ENCODE measurements at regions not wholly inside any gene's neighbourhood (a gene's known extent, or its start where the extent isn't known, plus 50 kb on each side); places are given as distances from the start of the nearest gene placed in this dataset.

- Histone ChIP-seq H2AFZ (ENCODE audit: low read length) (no peak overlapping the region), H3K4me3 (ENCODE audit: low read depth, low read length, poor library complexity, severe bottlenecking) (no peak overlapping the region), H3K9me3 (ENCODE audit: low read length) (no peaks in the 10 kb centered on the region), H3K4me1 (ENCODE audit: insufficient read depth, low read length, poor library complexity, severe bottlenecking) (no peaks in the 10 kb centered on the region), H3K4me2 (ENCODE audit: low read length) (no peak overlapping the region), H4K20me1 (ENCODE audit: insufficient read depth, low read length) (no peaks in the 10 kb centered on the region), H3K9me2 (ENCODE audit: insufficient read depth, low read length) (no peaks in the 10 kb centered on the region), H3K79me2 (ENCODE audit: insufficient read depth, low read depth, low read length) (no peaks in the 10 kb centered on the region), H3K27ac (ENCODE audit: low read depth, low read length, poor library complexity, severe bottlenecking) (no peak overlapping the region), H3K36me3 (ENCODE audit: insufficient read depth, low read length) (no peaks in the 10 kb centered on the region)
- DNase-seq (ENCODE audit: low spot score): no peak
- intact Hi-C loops (cut with micrococcal nuclease; ENCODE audit: unreplicated experiment): no loop called here
- TF ChIP-seq CTCF (conservative IDR thresholded peaks at IDR 0.05; ENCODE audit: low read length) (no peak), EZH2phosphoT487 (IDR thresholded peaks at IDR 0.05; ENCODE audit: borderline replicate concordance, low read depth, low read length) (no peak)
- POLR2A ChIA-PET: no interaction called here
- CTCF ChIA-PET (ENCODE audit: unreplicated experiment): no interaction called here
- BruUV-seq (replicated peaks): no TSS peak
Observed at GRCh38 chr5:167180906-167181305, 1110.5 kb upstream of the WWC1 start.

- TF ChIP-seq EZH2phosphoT487 (IDR thresholded peaks at IDR 0.05; ENCODE audit: borderline replicate concordance, low read depth, low read length): no peak
- TF ChIP-seq CTCF (conservative IDR thresholded peaks at IDR 0.05; ENCODE audit: low read length): no peak
- Histone ChIP-seq H3K4me2 (ENCODE audit: low read length) (no peak overlapping the region), H3K4me3 (ENCODE audit: low read depth, low read length, poor library complexity, severe bottlenecking) (no peak overlapping the region), H2AFZ (ENCODE audit: low read length) (no peak overlapping the region), H3K9me2 (ENCODE audit: insufficient read depth, low read length) (no peaks in the 10 kb centered on the region), H3K36me3 (ENCODE audit: insufficient read depth, low read length) (no peaks in the 10 kb centered on the region), H3K27ac (ENCODE audit: low read depth, low read length, poor library complexity, severe bottlenecking) (no peak overlapping the region), H3K79me2 (ENCODE audit: insufficient read depth, low read depth, low read length) (no peaks in the 10 kb centered on the region), H4K20me1 (ENCODE audit: insufficient read depth, low read length) (no peaks in the 10 kb centered on the region), H3K4me1 (ENCODE audit: insufficient read depth, low read length, poor library complexity, severe bottlenecking) (no peaks in the 10 kb centered on the region), H3K9me3 (ENCODE audit: low read length) (no peaks in the 10 kb centered on the region)
- intact Hi-C loops (cut with micrococcal nuclease; ENCODE audit: unreplicated experiment): no loop called here
- POLR2A ChIA-PET: interaction anchor here (0.7 kb wide), 1 partner anchor 9 kb away, joined by 3 read pairs; no protein-coding TSS in a partner anchor
- no TSS peak for BruUV-seq (replicated peaks)
- CTCF ChIA-PET (ENCODE audit: unreplicated experiment): no interaction called here
- DNase-seq (ENCODE audit: low spot score): no peak
Observed at GRCh38 chr5:167205881-167206280, 1085.6 kb upstream of the WWC1 start.

GRCh38 chr5:167207081-167207480 lies 1084.4 kb upstream of the WWC1 start:
- Histone ChIP-seq H3K79me2 (ENCODE audit: insufficient read depth, low read depth, low read length) (no peaks in the 10 kb centered on the region), H3K9me2 (ENCODE audit: insufficient read depth, low read length) (no peaks in the 10 kb centered on the region), H3K9me3 (ENCODE audit: low read length) (no peaks in the 10 kb centered on the region), H4K20me1 (ENCODE audit: insufficient read depth, low read length) (no peaks in the 10 kb centered on the region), H3K36me3 (ENCODE audit: insufficient read depth, low read length) (no peaks in the 10 kb centered on the region), H3K4me1 (ENCODE audit: insufficient read depth, low read length, poor library complexity, severe bottlenecking) (no peaks in the 10 kb centered on the region), H3K27ac (ENCODE audit: low read depth, low read length, poor library complexity, severe bottlenecking) (no peak overlapping the region), H2AFZ (ENCODE audit: low read length) (no peak overlapping the region), H3K4me2 (ENCODE audit: low read length) (no peak overlapping the region), H3K4me3 (ENCODE audit: low read depth, low read length, poor library complexity, severe bottlenecking) (no peak overlapping the region)
- ChIA-PET CTCF (ENCODE audit: unreplicated experiment) (no interaction called here), POLR2A (interaction anchor here (0.6 kb wide), 1 partner anchor 420 kb away, joined by 3 read pairs; no protein-coding TSS in a partner anchor)
- TF ChIP-seq CTCF (conservative IDR thresholded peaks at IDR 0.05; ENCODE audit: low read length) (no peak), EZH2phosphoT487 (IDR thresholded peaks at IDR 0.05; ENCODE audit: borderline replicate concordance, low read depth, low read length) (no peak)
- intact Hi-C loops (cut with micrococcal nuclease; ENCODE audit: unreplicated experiment): no loop called here
- no TSS peak for BruUV-seq (replicated peaks)
- DNase-seq (ENCODE audit: low spot score): no peak
